Coronary artery (tissue), 2 donors: ENCODE measurements at regions not wholly inside any gene's neighbourhood (a gene's known extent, or its start where the extent isn't known, plus 50 kb on each side); places are given as distances from the start of the nearest gene placed in this dataset.
A peak's percentile ranks its signal among the peaks of the same experiment; 100 is the strongest.

Experiments used
- DNase-seq: peaks from one replicate; pipeline ENCODE4 v3.0.0-alpha.2; 2017; ENCODE audit warnings: low spot score
- H3K27ac ChIP-seq, 2 donors: fragments of 200-600 bp; sonication (generic); one replicate each; pipeline ENCODE4 v1.5.1; 2016 to 2019
- H3K4me3 ChIP-seq: fragments of 200-600 bp; sonication (generic); 2 replicates; pipeline ENCODE4 v1.5.1; 2016; ENCODE audit warnings: mild to moderate bottlenecking, moderate library complexity
- CTCF ChIP-seq: fragments of 200-600 bp; sonication (generic); IDR thresholded peaks from one replicate; pipeline ENCODE4 v1.5.1; 2019; ENCODE audit warnings: antibody characterized with exemption

- no peak for DNase-seq
- peak overlapping the region; percentile 67 for H3K4me3 ChIP-seq
- TF ChIP-seq CTCF: no peak
- no peak overlapping the region for H3K27ac ChIP-seq
Observed at GRCh38 chr5:116361979-116362577, 212.5 kb downstream of the SEMA6A start.

- no peak for TF ChIP-seq CTCF
- Histone ChIP-seq H3K27ac (no peak overlapping the region), H3K4me3 (peak overlapping the region; percentile 67)
- no peak for DNase-seq
Observed at GRCh38 chr5:116361171-116361967, 213.3 kb downstream of the SEMA6A start.

DNA sequence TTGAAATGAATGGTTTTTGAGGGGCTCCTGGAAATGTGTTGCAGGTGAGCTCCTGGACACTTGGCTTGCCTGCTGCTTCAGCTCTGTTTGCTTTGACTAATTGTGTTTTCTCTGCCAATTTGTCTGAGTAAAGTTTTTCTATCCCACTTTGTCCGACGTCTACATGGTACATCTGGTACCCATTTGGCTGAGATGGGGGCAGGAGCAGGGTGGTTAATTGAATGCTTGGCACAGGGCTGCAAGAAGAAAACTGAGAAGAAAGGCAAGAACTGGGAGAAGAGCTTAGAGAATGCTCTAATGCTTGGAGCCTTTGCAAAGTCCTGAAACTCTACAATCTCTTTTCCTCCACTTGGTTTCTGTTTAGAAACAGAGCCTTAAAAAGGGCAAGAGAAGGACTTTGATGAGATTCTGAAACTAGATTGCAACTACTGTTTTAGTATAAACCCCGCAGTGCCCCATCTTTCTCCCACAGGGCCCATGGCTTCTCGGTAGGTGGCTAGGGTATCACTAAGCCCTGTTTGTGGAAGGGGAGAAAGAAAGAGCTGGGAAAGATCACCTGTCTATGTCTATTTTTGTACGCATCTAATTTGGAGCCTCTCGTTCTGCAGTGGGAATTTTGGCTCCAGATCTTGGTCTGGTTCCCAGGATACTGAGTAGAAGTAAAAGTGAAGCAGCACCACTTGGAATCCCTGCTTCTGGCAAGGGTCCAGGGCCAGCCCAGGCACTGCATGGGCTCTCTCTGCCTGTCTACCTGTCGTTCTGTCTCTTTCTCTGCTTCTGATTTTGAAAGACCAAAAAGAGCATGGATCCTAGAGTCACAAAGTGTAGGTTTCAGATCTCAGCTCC is 214.4 kb downstream of the SEMA6A start:
- Histone ChIP-seq H3K27ac (no peak overlapping the region), H3K4me3 (no peak overlapping the region)
- TF ChIP-seq CTCF: no peak
- no peak for DNase-seq

GRCh38 chr5:116359592-116359991 is 215.0 kb downstream of the SEMA6A start:
- Histone ChIP-seq H3K27ac (peak overlapping the region in 1 of 2 donors; percentile 55), H3K4me3 (no peak overlapping the region)
- no peak for TF ChIP-seq CTCF
- no peak for DNase-seq

GRCh38 chr5:116358911-116359418 is 215.7 kb downstream of the SEMA6A start:
- Histone ChIP-seq H3K27ac (peak overlapping the region in 1 of 2 donors; percentile 55), H3K4me3 (no peak overlapping the region)
- TF ChIP-seq CTCF: no peak
- no peak for DNase-seq

GRCh38 chr5:116358015-116358523 is 216.6 kb downstream of the SEMA6A start:
- no peak for DNase-seq
- no peak overlapping the region for H3K27ac ChIP-seq
- TF ChIP-seq CTCF: no peak
- H3K4me3 ChIP-seq: no peak overlapping the region
